ENCODE measurements at regions not wholly inside any gene's neighbourhood (a gene's known extent, or its start where the extent isn't known, plus 50 kb on each side); places are given as distances from the start of the nearest gene placed in this dataset.

DNA sequence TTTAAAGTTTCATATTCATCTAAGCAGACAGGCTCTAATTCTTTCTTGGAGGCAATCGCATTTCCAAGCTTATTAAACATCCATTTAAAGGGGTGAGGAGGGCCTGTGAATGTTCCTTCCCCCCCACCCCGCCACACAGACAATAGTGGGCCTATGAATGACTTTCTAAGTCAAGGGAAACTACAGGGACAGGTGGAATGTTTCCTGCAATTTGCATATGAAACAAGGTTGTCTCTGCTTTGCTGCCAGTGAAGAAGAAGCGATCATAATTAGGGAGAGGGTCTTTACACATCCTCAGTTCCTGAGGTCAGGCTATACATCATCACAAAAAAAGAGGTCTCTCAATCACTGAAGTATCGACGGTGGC, 127.9 kb upstream of the OPCML start:
- TF ChIP-seq, protein P1, sequence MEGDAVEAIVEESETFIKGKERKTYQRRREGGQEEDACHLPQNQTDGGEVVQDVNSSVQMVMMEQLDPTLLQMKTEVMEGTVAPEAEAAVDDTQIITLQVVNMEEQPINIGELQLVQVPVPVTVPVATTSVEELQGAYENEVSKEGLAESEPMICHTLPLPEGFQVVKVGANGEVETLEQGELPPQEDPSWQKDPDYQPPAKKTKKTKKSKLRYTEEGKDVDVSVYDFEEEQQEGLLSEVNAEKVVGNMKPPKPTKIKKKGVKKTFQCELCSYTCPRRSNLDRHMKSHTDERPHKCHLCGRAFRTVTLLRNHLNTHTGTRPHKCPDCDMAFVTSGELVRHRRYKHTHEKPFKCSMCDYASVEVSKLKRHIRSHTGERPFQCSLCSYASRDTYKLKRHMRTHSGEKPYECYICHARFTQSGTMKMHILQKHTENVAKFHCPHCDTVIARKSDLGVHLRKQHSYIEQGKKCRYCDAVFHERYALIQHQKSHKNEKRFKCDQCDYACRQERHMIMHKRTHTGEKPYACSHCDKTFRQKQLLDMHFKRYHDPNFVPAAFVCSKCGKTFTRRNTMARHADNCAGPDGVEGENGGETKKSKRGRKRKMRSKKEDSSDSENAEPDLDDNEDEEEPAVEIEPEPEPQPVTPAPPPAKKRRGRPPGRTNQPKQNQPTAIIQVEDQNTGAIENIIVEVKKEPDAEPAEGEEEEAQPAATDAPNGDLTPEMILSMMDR (IDR thresholded peaks at IDR 0.05; ENCODE audit: borderline replicate concordance, extremely low read depth, low read length, poor library complexity, severe bottlenecking) = no peak
- TF ChIP-seq EZH2 (IDR thresholded peaks at IDR 0.05; ENCODE audit: borderline replicate concordance, low read depth, low read length, severe bottlenecking) = no peak

All from DND-41 (cell line).